ENCODE measurements at regions not wholly inside any gene's neighbourhood (a gene's known extent, or its start where the extent isn't known, plus 50 kb on each side); places are given as distances from the start of the nearest gene placed in this dataset.

DNA sequence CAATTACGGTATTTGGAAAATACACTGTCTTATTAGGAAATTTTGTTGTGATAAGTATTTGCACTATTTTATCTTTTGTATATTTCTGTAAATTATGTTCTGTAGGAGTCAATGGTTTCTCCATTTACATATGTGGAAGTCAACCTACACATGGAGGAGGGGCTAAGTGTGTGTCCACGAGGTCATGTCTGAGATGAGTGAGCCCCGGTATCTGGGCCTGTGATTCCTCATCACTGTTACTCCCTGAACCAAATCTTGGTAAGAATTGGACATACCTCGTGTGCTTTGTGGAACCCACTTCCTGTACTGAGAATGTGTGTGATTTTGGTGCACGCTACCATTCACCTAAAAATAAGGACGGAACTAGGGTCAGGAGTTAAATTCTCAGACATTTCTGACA lies 1105.5 kb downstream of the TMEM121 start:
- H3K36me3 ChIP-seq (ENCODE audit: insufficient read depth, low read length, poor library complexity, severe bottlenecking) = no peaks in the 10 kb centered on the region
- intact Hi-C loops (cut with micrococcal nuclease; ENCODE audit: unreplicated experiment) = no loop called here
- H3K4me3 ChIP-seq (ENCODE audit: low read depth, low read length, poor library complexity, severe bottlenecking) = no peak overlapping the region
- no peak overlapping the region for H3K27ac ChIP-seq (ENCODE audit: low read depth, low read length, poor library complexity, severe bottlenecking)
- BruUV-seq (replicated peaks) = no TSS peak
- TF ChIP-seq, protein P1, sequence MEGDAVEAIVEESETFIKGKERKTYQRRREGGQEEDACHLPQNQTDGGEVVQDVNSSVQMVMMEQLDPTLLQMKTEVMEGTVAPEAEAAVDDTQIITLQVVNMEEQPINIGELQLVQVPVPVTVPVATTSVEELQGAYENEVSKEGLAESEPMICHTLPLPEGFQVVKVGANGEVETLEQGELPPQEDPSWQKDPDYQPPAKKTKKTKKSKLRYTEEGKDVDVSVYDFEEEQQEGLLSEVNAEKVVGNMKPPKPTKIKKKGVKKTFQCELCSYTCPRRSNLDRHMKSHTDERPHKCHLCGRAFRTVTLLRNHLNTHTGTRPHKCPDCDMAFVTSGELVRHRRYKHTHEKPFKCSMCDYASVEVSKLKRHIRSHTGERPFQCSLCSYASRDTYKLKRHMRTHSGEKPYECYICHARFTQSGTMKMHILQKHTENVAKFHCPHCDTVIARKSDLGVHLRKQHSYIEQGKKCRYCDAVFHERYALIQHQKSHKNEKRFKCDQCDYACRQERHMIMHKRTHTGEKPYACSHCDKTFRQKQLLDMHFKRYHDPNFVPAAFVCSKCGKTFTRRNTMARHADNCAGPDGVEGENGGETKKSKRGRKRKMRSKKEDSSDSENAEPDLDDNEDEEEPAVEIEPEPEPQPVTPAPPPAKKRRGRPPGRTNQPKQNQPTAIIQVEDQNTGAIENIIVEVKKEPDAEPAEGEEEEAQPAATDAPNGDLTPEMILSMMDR (conservative IDR thresholded peaks at IDR 0.05; ENCODE audit: low read depth, low read length) = no peak
- no peak for TF ChIP-seq EZH2 (IDR thresholded peaks at IDR 0.05; ENCODE audit: borderline replicate concordance, low read depth, low read length, poor library complexity, severe bottlenecking)
- DNase-seq (ENCODE audit: low spot score) = no peak
- CTCF ChIA-PET = no interaction called here
- no peaks in the 10 kb centered on the region for H3K9me3 ChIP-seq (ENCODE audit: low read depth, low read length, poor library complexity, severe bottlenecking)
- POLR2A ChIA-PET (ENCODE audit: low non-redundant PET) = no interaction called here
- H3K4me1 ChIP-seq (ENCODE audit: insufficient read depth, low read length, poor library complexity, severe bottlenecking) = no peaks in the 10 kb centered on the region
- H3K27me3 ChIP-seq (replicated peaks; ENCODE audit: insufficient read depth, low read depth, low read length, poor library complexity) = no peaks in the 10 kb centered on the region

DNA sequence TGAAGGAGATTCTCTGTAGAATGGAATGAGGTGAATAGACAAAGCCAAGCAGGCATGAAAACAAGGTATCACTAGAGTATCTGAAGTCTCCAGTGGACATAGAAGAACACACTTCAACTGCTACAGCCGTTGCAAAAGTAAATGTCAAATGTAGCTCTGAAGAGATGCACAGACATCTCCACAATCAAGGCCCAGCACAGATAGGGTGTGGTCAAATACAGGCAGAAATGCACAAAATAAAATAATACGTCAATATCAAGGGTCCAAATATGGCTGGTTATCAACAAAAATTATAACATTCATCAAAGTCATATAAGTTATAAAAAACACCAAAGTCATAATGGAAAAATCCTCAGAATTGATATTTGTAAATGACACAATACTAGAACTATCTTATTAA lies 1107.3 kb downstream of the TMEM121 start:
- CTCF ChIA-PET = no interaction called here
- Histone ChIP-seq H3K36me3 (ENCODE audit: insufficient read depth, low read length, poor library complexity, severe bottlenecking) (no peaks in the 10 kb centered on the region), H3K9me3 (ENCODE audit: low read depth, low read length, poor library complexity, severe bottlenecking) (no peaks in the 10 kb centered on the region), H3K27me3 (replicated peaks; ENCODE audit: insufficient read depth, low read depth, low read length, poor library complexity) (no peaks in the 10 kb centered on the region), H3K27ac (ENCODE audit: low read depth, low read length, poor library complexity, severe bottlenecking) (no peak overlapping the region), H3K4me1 (ENCODE audit: insufficient read depth, low read length, poor library complexity, severe bottlenecking) (no peaks in the 10 kb centered on the region), H3K4me3 (ENCODE audit: low read depth, low read length, poor library complexity, severe bottlenecking) (no peak overlapping the region)
- no peak for TF ChIP-seq EZH2 (IDR thresholded peaks at IDR 0.05; ENCODE audit: borderline replicate concordance, low read depth, low read length, poor library complexity, severe bottlenecking)
- TF ChIP-seq, protein P1 (conservative IDR thresholded peaks at IDR 0.05; ENCODE audit: low read depth, low read length) = no peak
- POLR2A ChIA-PET (ENCODE audit: low non-redundant PET) = no interaction called here
- intact Hi-C loops (cut with micrococcal nuclease; ENCODE audit: unreplicated experiment) = no loop called here
- BruUV-seq (replicated peaks) = no TSS peak
- DNase-seq (ENCODE audit: low spot score) = no peak

DNA sequence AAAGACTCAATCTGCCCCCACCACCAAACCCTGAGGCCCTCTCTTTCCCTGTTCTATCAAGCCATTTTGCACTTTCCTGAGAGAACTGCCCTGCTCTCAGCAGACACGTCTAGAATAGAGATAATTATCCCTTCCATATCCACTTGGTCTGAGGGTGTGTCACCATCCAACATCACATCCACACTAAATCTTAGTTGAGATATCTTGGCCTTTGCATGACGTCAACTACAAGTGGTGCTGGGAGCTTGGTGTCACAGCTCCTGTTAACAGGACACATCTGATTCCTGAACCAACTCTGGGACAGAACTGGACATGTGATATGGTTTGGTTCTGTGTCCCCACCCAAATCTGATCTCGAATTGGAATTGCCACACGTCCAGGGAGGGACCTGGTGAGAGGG lies 1109.2 kb downstream of the TMEM121 start:
- H3K27ac ChIP-seq (ENCODE audit: low read depth, low read length, poor library complexity, severe bottlenecking) = no peak overlapping the region
- ChIA-PET POLR2A (ENCODE audit: low non-redundant PET) (no interaction called here), CTCF (no interaction called here)
- DNase-seq (ENCODE audit: low spot score) = no peak
- TF ChIP-seq, protein P1 (conservative IDR thresholded peaks at IDR 0.05; ENCODE audit: low read depth, low read length) = no peak
- no peak for TF ChIP-seq EZH2 (IDR thresholded peaks at IDR 0.05; ENCODE audit: borderline replicate concordance, low read depth, low read length, poor library complexity, severe bottlenecking)
- H3K9me3 ChIP-seq (ENCODE audit: low read depth, low read length, poor library complexity, severe bottlenecking) = no peaks in the 10 kb centered on the region
- H3K36me3 ChIP-seq (ENCODE audit: insufficient read depth, low read length, poor library complexity, severe bottlenecking) = no peaks in the 10 kb centered on the region
- H3K27me3 ChIP-seq (replicated peaks; ENCODE audit: insufficient read depth, low read depth, low read length, poor library complexity) = no peaks in the 10 kb centered on the region
- BruUV-seq (replicated peaks) = no TSS peak
- intact Hi-C loops (cut with micrococcal nuclease; ENCODE audit: unreplicated experiment) = no loop called here
- H3K4me1 ChIP-seq (ENCODE audit: insufficient read depth, low read length, poor library complexity, severe bottlenecking) = no peaks in the 10 kb centered on the region
- no peak overlapping the region for H3K4me3 ChIP-seq (ENCODE audit: low read depth, low read length, poor library complexity, severe bottlenecking)
